ENCODE measurements at regions not wholly inside any gene's neighbourhood (a gene's known extent, or its start where the extent isn't known, plus 50 kb on each side); places are given as distances from the start of the nearest gene placed in this dataset.

GRCh38 chr5:152556784-152557183, 151.7 kb upstream of the NMUR2 start:
- no peak for TF ChIP-seq EP300 (IDR thresholded peaks at IDR 0.05)
- no peak for TF ChIP-seq CTCF (IDR thresholded peaks at IDR 0.05)
